ENCODE measurements at regions not wholly inside any gene's neighbourhood (a gene's known extent, or its start where the extent isn't known, plus 50 kb on each side); places are given as distances from the start of the nearest gene placed in this dataset.

GRCh38 chr21:41664881-41665765, 101.7 kb downstream of the RIPK4 start:
- no peak for TF ChIP-seq POLR2A (IDR thresholded peaks at IDR 0.05; ENCODE audit: extremely low read depth, insufficient read length)
- no peak for TF ChIP-seq CTCF (IDR thresholded peaks at IDR 0.05; ENCODE audit: low read depth, low read length)

All from NB4 (cell line).